Trophoblast cell (in vitro differentiated cells and primary cell): ENCODE measurements at regions not wholly inside any gene's neighbourhood (a gene's known extent, or its start where the extent isn't known, plus 50 kb on each side); places are given as distances from the start of the nearest gene placed in this dataset.

ENCODE experiments used
- DNase-seq, 2 donors: peaks; one replicate each; pipeline ENCODE4 v3.0.0-alpha.2; 2016
- H2AFZ ChIP-seq: 2 replicates; pipeline ENCODE4 v1.6.1; 2013; ENCODE audit warnings: low read length, moderate library complexity, mild to moderate bottlenecking; ENCODE audit not compliant: insufficient read depth, poor library complexity
- H2AK5ac ChIP-seq: 2 replicates; pipeline ENCODE4 v1.6.1; 2013; ENCODE audit warnings: mild to moderate bottlenecking, low read length
- H2BK120ac ChIP-seq: 2 replicates; pipeline ENCODE4 v1.6.1; 2013; ENCODE audit warnings: low read length, mild to moderate bottlenecking, moderate library complexity; ENCODE audit not compliant: insufficient read depth, poor library complexity
- H2BK12ac ChIP-seq: 2 replicates; pipeline ENCODE4 v1.6.1; 2013; ENCODE audit warnings: mild to moderate bottlenecking, low read length, moderate library complexity
- H2BK5ac ChIP-seq: 2 replicates; pipeline ENCODE4 v1.6.1; 2013; ENCODE audit warnings: low read length, low read depth, moderate library complexity, mild to moderate bottlenecking; ENCODE audit not compliant: poor library complexity
- H3K14ac ChIP-seq: 2 replicates; pipeline ENCODE4 v1.6.1; 2013; ENCODE audit warnings: mild to moderate bottlenecking, low read length
- H3K18ac ChIP-seq: 2 replicates; pipeline ENCODE4 v1.6.1; 2013; ENCODE audit warnings: mild to moderate bottlenecking, low read length
- H3K23ac ChIP-seq: 2 replicates; pipeline ENCODE4 v1.6.1; 2013; ENCODE audit warnings: low read length
- H3K27ac ChIP-seq: 2 replicates; pipeline ENCODE4 v1.5.1; 2013; ENCODE audit warnings: low read depth, mild to moderate bottlenecking, inconsistent platforms, low read length, moderate library complexity
- H3K27me3 ChIP-seq: 2 replicates; pipeline ENCODE4 v1.6.1; 2013; ENCODE audit warnings: inconsistent platforms, mild to moderate bottlenecking, low read length, moderate library complexity; ENCODE audit not compliant: insufficient read depth
- H3K36me3 ChIP-seq, 2 experiments: 1 replicate in 1 of 2; 2 replicates in 1 of 2; pipeline ENCODE4 v1.6.1; 2013; ENCODE audit warnings: low read length in 2 of 2, mild to moderate bottlenecking in 2 of 2, moderate library complexity in 1 of 2; ENCODE audit not compliant: insufficient read depth in 2 of 2, control insufficient read depth in 1 of 2
- H3K4ac ChIP-seq: 2 replicates; pipeline ENCODE4 v1.6.1; 2013; ENCODE audit warnings: low read depth, mild to moderate bottlenecking, low read length, moderate library complexity
- H3K4me1 ChIP-seq, 2 experiments: 1 replicate in 1 of 2; 2 replicates in 1 of 2; pipeline ENCODE4 v1.6.1; 2013; ENCODE audit warnings: low read length in 2 of 2, mild to moderate bottlenecking in 2 of 2, moderate library complexity in 1 of 2; ENCODE audit not compliant: insufficient read depth in 2 of 2, control insufficient read depth in 1 of 2
- H3K4me2 ChIP-seq: 2 replicates; pipeline ENCODE4 v1.6.1; 2013; ENCODE audit warnings: inconsistent platforms, mild to moderate bottlenecking, low read length, moderate library complexity
- H3K4me3 ChIP-seq: 2 replicates; pipeline ENCODE4 v1.5.1; 2013; ENCODE audit warnings: mild to moderate bottlenecking, low read depth, low read length, inconsistent platforms
- H3K79me1 ChIP-seq: one replicate; pipeline ENCODE4 v1.6.1; 2013; ENCODE audit warnings: low read length
- H3K79me2 ChIP-seq: 2 replicates; pipeline ENCODE4 v1.6.1; 2013; ENCODE audit warnings: low read length, mild to moderate bottlenecking; ENCODE audit not compliant: control insufficient read depth, insufficient read depth, poor library complexity
- H3K9ac ChIP-seq: 2 replicates; pipeline ENCODE4 v1.6.1; 2013; ENCODE audit warnings: mild to moderate bottlenecking, low read length
- H3K9me3 ChIP-seq: 2 replicates; pipeline ENCODE4 v1.6.1; 2013; ENCODE audit warnings: low read depth, mild to moderate bottlenecking, control low read depth, inconsistent platforms, low read length; ENCODE audit not compliant: insufficient read depth
- H4K12ac ChIP-seq: 2 replicates; pipeline ENCODE4 v1.6.1; 2013; ENCODE audit warnings: low read depth, mild to moderate bottlenecking, low read length, moderate library complexity
- H4K8ac ChIP-seq: 2 replicates; pipeline ENCODE4 v1.6.1; 2013; ENCODE audit warnings: low read depth, mild to moderate bottlenecking, low read length, moderate library complexity
- H4K91ac ChIP-seq: one replicate; pipeline ENCODE4 v1.6.1; 2013; ENCODE audit warnings: low read depth, mild to moderate bottlenecking, low read length, moderate library complexity
- WGBS: extraction: QIAGEN DNeasy Blood & Tissue Kit; methylation state at CpG from one replicate; pipeline ENCODE4 v1.1.7; 2013; ENCODE audit warnings: missing lambda C conversion rate; ENCODE audit not compliant: insufficient read length, insufficient coverage; ENCODE audit errors: extremely low coverage; 5-methylcytosine and 5-hydroxymethylcytosine counted together

DNA sequence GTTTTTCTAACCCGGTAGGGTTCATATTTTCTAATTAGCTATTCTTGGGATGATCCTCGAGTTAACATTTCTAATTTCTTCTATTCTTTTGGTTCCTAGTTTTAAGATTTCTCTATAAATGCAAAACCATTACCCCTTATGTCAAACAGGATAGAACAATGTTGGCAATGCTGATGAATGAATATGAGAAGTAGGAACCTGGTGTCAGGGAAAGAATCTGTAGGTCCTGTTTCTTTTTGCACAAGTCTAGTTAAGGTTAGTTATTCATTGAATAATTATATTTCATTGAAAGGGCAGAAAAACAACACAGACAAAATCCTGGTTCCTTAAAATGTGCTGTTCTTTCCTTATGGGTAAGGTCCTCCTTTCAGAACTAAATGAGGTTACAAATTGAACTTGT, 766.4 kb upstream of the FAM98A start:
- H3K79me2 ChIP-seq, result no peaks in the 10 kb centered on the region
- H2AFZ ChIP-seq, result no peak overlapping the region
- H3K18ac ChIP-seq, result no peak overlapping the region
- H3K4me3 ChIP-seq, result no peak overlapping the region
- no peaks in the 10 kb centered on the region for H3K9me3 ChIP-seq
- H4K91ac ChIP-seq, result no peak overlapping the region
- H4K12ac ChIP-seq, result no peak overlapping the region
- no peak overlapping the region for H3K4ac ChIP-seq
- no peak overlapping the region for H2BK120ac ChIP-seq
- no peak for DNase-seq
- H3K27ac ChIP-seq, result no peak overlapping the region
- no peaks in the 10 kb centered on the region for H3K27me3 ChIP-seq
- H3K4me2 ChIP-seq, result no peak overlapping the region
- no peak overlapping the region for H3K23ac ChIP-seq
- no peaks in the 10 kb centered on the region for H3K79me1 ChIP-seq
- H3K4me1 ChIP-seq, result no peaks in the 10 kb centered on the region
- H4K8ac ChIP-seq, result no peak overlapping the region
- H2AK5ac ChIP-seq, result no peak overlapping the region
- no peak overlapping the region for H2BK5ac ChIP-seq
- no peak overlapping the region for H2BK12ac ChIP-seq
- WGBS, result no CpG with 5 or more reads among the region's 2 CpGs
- H3K36me3 ChIP-seq, result no peaks in the 10 kb centered on the region
- no peak overlapping the region for H3K9ac ChIP-seq
- H3K14ac ChIP-seq, result no peak overlapping the region

DNA sequence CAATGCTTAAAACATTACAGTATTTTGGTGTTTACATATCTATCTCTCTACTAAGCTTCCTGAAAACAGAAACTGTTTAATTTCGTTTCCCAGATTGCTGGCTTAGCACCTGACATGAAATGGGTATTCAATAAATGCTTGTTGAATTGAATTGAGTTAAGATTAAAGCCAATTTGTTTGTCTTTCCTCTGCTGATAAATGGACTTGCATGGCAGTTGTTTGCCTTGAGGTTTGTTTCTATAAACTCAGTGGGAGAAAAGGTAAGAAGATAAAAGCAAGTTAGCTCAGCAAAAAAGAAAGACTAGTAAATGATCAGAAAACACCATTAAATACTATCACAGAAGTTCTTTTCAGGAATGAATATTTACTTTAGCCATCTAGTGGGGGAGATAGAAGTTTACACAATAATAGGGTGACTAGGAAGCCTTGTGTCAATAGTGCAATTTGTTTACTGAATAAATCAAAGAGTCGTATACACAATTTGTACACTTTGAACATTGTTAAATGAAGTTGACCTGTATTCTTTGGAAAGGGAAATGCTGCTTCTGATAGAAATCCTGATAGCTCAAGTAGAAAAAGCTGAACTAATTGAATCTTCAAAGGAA, 754.5 kb upstream of the FAM98A start:
- Histone ChIP-seq H3K4me2 (no peak overlapping the region), H2BK5ac (no peak overlapping the region), H4K8ac (no peak overlapping the region), H3K79me2 (no peaks in the 10 kb centered on the region), H3K4me1 (no peaks in the 10 kb centered on the region), H3K23ac (no peak overlapping the region), H3K18ac (no peak overlapping the region), H4K12ac (no peak overlapping the region), H3K36me3 (no peaks in the 10 kb centered on the region), H3K9ac (no peak overlapping the region), H3K9me3 (no peaks in the 10 kb centered on the region), H2BK12ac (no peak overlapping the region), H3K79me1 (no peaks in the 10 kb centered on the region), H3K27me3 (no peaks in the 10 kb centered on the region), H3K27ac (no peak overlapping the region), H2AK5ac (no peak overlapping the region), H3K4me3 (no peak overlapping the region), H3K14ac (no peak overlapping the region), H4K91ac (no peak overlapping the region), H2AFZ (no peak overlapping the region), H2BK120ac (no peak overlapping the region), H3K4ac (no peak overlapping the region)
- no peak for DNase-seq
- WGBS, result no CpG with 5 or more reads among the region's 2 CpGs

DNA sequence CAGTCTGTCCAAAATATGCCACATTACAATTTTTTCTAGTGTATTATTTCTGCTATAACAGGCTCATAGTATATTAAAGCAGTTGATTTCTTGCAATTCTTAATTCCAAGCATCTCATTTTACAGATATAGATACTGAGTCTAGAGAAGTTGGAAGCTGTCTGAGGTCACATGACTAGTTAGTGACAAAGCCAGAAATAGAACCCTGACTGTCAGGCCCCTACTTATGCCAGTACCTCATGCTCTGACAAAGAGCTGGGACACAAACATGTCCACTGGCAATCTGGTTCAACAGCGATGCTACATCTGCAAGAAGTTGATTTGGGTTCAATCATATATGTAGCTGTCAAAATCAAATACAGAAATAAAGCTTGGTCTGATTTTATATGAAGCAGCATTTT, 750.4 kb upstream of the FAM98A start:
- Histone ChIP-seq H3K27ac (no peak overlapping the region), H3K23ac (no peak overlapping the region), H3K4me2 (no peak overlapping the region), H3K36me3 (no peaks in the 10 kb centered on the region), H4K12ac (no peak overlapping the region), H3K18ac (no peak overlapping the region), H3K4me3 (no peak overlapping the region), H2AK5ac (no peak overlapping the region), H2BK120ac (no peak overlapping the region), H3K79me2 (no peaks in the 10 kb centered on the region), H3K14ac (no peak overlapping the region), H2BK12ac (no peak overlapping the region), H2BK5ac (no peak overlapping the region), H3K4ac (no peak overlapping the region), H3K9ac (no peak overlapping the region), H3K27me3 (no peaks in the 10 kb centered on the region), H2AFZ (no peak overlapping the region), H4K8ac (no peak overlapping the region), H3K79me1 (no peaks in the 10 kb centered on the region), H3K4me1 (no peaks in the 10 kb centered on the region), H3K9me3 (no peaks in the 10 kb centered on the region), H4K91ac (no peak overlapping the region)
- no peak for DNase-seq
- WGBS, result no CpG with 5 or more reads among the region's 1 CpG

DNA sequence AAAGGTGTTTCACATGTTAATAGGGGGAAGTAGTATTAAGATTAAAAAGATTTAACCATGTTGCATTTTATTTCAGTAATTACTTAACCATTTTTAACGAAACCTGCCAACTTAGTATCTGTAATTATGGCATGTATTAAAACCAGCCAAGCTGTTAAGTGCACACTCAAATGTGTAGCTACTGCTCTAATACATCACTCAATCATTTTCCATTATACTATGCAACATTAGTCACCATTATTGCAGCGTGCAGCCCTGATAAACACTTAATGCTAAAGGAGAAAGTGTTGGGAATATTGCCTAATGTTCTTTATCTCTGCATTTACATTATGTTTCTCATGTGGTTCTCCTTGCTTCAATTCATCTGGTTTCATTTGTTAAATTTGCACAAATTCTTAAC, 745.9 kb upstream of the FAM98A start:
- H2AK5ac ChIP-seq, result no peak overlapping the region
- no peak overlapping the region for H2AFZ ChIP-seq
- no peak overlapping the region for H2BK5ac ChIP-seq
- H2BK120ac ChIP-seq, result no peak overlapping the region
- no peak overlapping the region for H3K14ac ChIP-seq
- no peak overlapping the region for H4K91ac ChIP-seq
- H3K4me1 ChIP-seq, result no peaks in the 10 kb centered on the region
- H3K4ac ChIP-seq, result no peak overlapping the region
- no peak overlapping the region for H3K27ac ChIP-seq
- no peaks in the 10 kb centered on the region for H3K79me2 ChIP-seq
- H4K12ac ChIP-seq, result no peak overlapping the region
- H2BK12ac ChIP-seq, result no peak overlapping the region
- no peaks in the 10 kb centered on the region for H3K9me3 ChIP-seq
- no peaks in the 10 kb centered on the region for H3K27me3 ChIP-seq
- no peak overlapping the region for H3K23ac ChIP-seq
- no peaks in the 10 kb centered on the region for H3K36me3 ChIP-seq
- H4K8ac ChIP-seq, result no peak overlapping the region
- no CpG with 5 or more reads among the region's 2 CpGs for WGBS
- no peak overlapping the region for H3K18ac ChIP-seq
- no peak overlapping the region for H3K4me2 ChIP-seq
- no peaks in the 10 kb centered on the region for H3K79me1 ChIP-seq
- H3K9ac ChIP-seq, result no peak overlapping the region
- DNase-seq, result no peak
- no peak overlapping the region for H3K4me3 ChIP-seq
